Activated T-helper 2 cell treated with anti-CD3 and anti-CD28 coated beads, Interferon-gamma antibody, Interleukin-2, Interleukin-4, amounts not matched to agents 10 μg/mL and 5 μg/mL and 100 μg/mL, durations not matched to agents 14 hours and 24 hours and 36 hours (primary cell): ENCODE measurements at regions not wholly inside any gene's neighbourhood (a gene's known extent, or its start where the extent isn't known, plus 50 kb on each side); places are given as distances from the start of the nearest gene placed in this dataset.

Experiments used
- DNase-seq: peaks from one replicate; pipeline ENCODE4 v3.0.0; 2021; ENCODE audit warnings: low spot score
- H3K27ac Mint-ChIP-seq: one replicate; pipeline ENCODE4 v1.8.0; 2021; ENCODE audit warnings: mixed read lengths
- H3K27me3 Mint-ChIP-seq: one replicate; pipeline ENCODE4 v1.8.0; 2021; ENCODE audit warnings: low read depth, mixed read lengths
- H3K36me3 Mint-ChIP-seq: one replicate; pipeline ENCODE4 v1.8.0; 2021; ENCODE audit warnings: low read depth, mixed read lengths
- H3K4me1 Mint-ChIP-seq: one replicate; pipeline ENCODE4 v1.8.0; 2021; ENCODE audit warnings: low read depth, mixed read lengths
- H3K4me3 Mint-ChIP-seq: one replicate; pipeline ENCODE4 v1.8.0; 2021; ENCODE audit warnings: low read depth, mild to moderate bottlenecking, moderate library complexity, mixed read lengths
- H3K9me3 Mint-ChIP-seq: one replicate; pipeline ENCODE4 v1.8.0; 2021; ENCODE audit warnings: mixed read lengths
- intact Hi-C: fragments of 100-400 bp; cut with micrococcal nuclease; formaldehyde crosslinking; loops from one replicate; pipeline ENCODE4 v1.15.1; 2023

- H3K27ac Mint-ChIP-seq = no peak overlapping the region
- no peaks in the 10 kb centered on the region for H3K9me3 Mint-ChIP-seq
- no peaks in the 10 kb centered on the region for H3K27me3 Mint-ChIP-seq
- H3K4me3 Mint-ChIP-seq = no peak overlapping the region
- H3K4me1 Mint-ChIP-seq = no peaks in the 10 kb centered on the region
- DNase-seq = no peak
- intact Hi-C loops = no loop called here
- H3K36me3 Mint-ChIP-seq = no peaks in the 10 kb centered on the region
Measured at GRCh38 chr22:27193215-27193614, 535.8 kb downstream of the MIAT start.

DNA sequence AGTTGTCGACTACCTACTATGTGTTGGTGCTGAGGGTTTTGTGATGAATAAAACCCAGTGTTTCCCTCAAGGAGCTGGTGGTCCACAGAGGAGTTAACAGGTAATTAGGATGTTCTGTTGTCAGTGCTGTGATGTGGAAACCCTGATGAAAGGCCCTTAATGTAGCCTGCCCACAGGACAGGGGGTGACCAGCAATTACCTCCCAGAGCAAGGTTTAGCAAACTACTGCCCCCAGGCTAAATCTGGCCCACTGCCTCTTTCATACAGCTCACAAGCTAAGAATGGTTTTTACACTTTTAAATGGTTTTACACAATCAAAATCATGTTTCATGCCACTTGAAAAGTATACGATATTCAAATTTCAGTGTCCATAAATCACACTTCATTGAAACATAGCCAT lies 536.2 kb downstream of the MIAT start:
- Mint-ChIP-seq H3K4me3 (no peak overlapping the region), H3K27me3 (no peaks in the 10 kb centered on the region), H3K9me3 (no peaks in the 10 kb centered on the region), H3K4me1 (no peaks in the 10 kb centered on the region), H3K36me3 (no peaks in the 10 kb centered on the region), H3K27ac (no peak overlapping the region)
- no peak for DNase-seq
- intact Hi-C loops = no loop called here

DNA sequence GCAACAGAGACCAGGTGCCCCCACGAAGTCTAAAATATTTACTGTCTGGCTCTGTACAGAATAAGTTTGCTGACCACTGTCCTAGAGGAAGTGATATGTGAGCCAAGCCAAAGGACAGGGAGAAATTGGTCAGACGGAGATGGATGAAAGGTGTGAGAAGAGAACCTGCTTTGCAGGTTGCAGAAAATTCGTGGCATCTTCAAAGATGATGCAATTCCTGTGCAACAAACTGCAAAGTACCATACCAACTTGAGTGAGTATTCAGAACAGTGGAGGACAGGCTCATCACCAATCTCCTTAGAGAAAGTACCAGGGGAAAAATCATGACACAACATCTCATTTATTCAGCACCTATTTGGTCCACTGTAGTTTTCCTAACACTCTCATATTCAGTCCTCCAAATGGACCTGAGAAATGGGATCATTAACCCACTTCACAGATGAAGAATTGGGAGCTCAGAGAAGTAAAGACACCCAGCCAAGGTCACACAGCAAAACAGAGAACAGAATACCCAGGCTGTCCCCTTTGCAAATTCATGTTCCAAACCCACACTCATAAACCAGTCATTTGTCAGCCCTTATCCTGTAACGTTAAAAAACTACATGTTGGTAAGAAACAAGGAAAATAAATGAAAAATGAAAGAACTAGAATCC lies 536.8 kb downstream of the MIAT start:
- no peak for DNase-seq
- Mint-ChIP-seq H3K9me3 (no peaks in the 10 kb centered on the region), H3K4me3 (no peak overlapping the region), H3K4me1 (no peaks in the 10 kb centered on the region), H3K27ac (no peak overlapping the region), H3K27me3 (no peaks in the 10 kb centered on the region), H3K36me3 (no peaks in the 10 kb centered on the region)
- intact Hi-C loops = no loop called here

GRCh38 chr22:27195094-27195493 lies 537.7 kb downstream of the MIAT start:
- no peaks in the 10 kb centered on the region for H3K4me1 Mint-ChIP-seq

DNA sequence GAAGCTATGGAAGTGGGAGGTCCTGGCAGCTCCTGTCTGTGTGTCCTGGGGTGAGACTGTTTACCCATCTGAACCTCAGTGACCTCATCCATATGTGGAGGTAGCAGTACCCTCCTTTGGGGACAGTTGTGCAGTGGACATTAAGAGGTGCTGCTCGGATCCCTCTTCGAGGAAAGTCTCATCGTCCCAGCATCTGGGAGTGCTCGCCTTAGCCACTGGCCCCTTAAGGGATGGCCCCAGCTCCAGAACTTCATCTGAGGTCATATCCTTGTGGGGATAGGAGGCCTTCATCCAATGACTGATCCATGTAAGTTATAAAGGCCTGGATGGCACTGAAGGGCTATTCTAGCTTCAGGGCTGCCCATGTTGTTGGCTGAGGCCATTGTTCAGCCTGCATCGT lies 538.1 kb downstream of the MIAT start:
- no peaks in the 10 kb centered on the region for H3K4me1 Mint-ChIP-seq
- no peaks in the 10 kb centered on the region for H3K36me3 Mint-ChIP-seq
- H3K4me3 Mint-ChIP-seq = no peak overlapping the region
- no peaks in the 10 kb centered on the region for H3K27me3 Mint-ChIP-seq
- no peak overlapping the region for H3K27ac Mint-ChIP-seq
- no peaks in the 10 kb centered on the region for H3K9me3 Mint-ChIP-seq
- intact Hi-C loops = no loop called here
- DNase-seq = no peak

More at GRCh38 chr22:27195094-27195493, 537.7 kb downstream of the MIAT start:
- intact Hi-C loops = no loop called here
- Mint-ChIP-seq H3K36me3 (no peaks in the 10 kb centered on the region), H3K9me3 (no peaks in the 10 kb centered on the region), H3K27me3 (no peaks in the 10 kb centered on the region), H3K4me3 (no peak overlapping the region), H3K27ac (no peak overlapping the region)
- DNase-seq = no peak

DNA sequence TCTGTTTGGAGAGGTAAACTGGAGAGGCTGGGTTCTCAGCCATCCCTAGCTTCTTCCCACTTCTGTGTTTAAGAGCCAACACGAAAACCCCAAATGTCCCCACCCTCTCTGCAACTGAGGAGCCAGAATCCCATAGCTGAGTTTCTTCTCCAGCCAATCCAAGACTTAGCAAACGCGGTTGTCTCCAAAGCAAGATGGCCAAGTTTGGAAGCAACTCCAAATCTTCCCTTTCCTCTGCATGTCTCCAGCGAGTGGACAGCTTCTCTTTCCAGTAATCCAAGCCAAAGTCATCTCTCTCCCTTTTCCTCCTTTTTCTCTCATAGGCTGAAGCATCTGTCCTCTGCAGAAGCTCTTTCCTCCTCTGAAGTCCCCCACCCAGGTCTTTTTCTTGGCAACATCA lies 539.2 kb downstream of the MIAT start:
- no peak for DNase-seq
- intact Hi-C loops = no loop called here
- Mint-ChIP-seq H3K9me3 (no peaks in the 10 kb centered on the region), H3K36me3 (no peaks in the 10 kb centered on the region), H3K27ac (no peak overlapping the region), H3K4me3 (no peak overlapping the region), H3K4me1 (no peaks in the 10 kb centered on the region), H3K27me3 (no peaks in the 10 kb centered on the region)

GRCh38 chr22:27197052-27197451 lies 539.7 kb downstream of the MIAT start:
- intact Hi-C loops = no loop called here
- no peaks in the 10 kb centered on the region for H3K27me3 Mint-ChIP-seq
- no peaks in the 10 kb centered on the region for H3K9me3 Mint-ChIP-seq
- no peak overlapping the region for H3K27ac Mint-ChIP-seq
- no peaks in the 10 kb centered on the region for H3K36me3 Mint-ChIP-seq
- DNase-seq = no peak
- H3K4me3 Mint-ChIP-seq = no peak overlapping the region
- H3K4me1 Mint-ChIP-seq = no peaks in the 10 kb centered on the region

GRCh38 chr22:27197618-27198017 lies 540.2 kb downstream of the MIAT start:
- intact Hi-C loops = no loop called here
- Mint-ChIP-seq H3K4me1 (no peaks in the 10 kb centered on the region), H3K27ac (no peak overlapping the region), H3K27me3 (no peaks in the 10 kb centered on the region), H3K36me3 (no peaks in the 10 kb centered on the region), H3K4me3 (no peak overlapping the region), H3K9me3 (no peaks in the 10 kb centered on the region)
- no peak for DNase-seq

DNA sequence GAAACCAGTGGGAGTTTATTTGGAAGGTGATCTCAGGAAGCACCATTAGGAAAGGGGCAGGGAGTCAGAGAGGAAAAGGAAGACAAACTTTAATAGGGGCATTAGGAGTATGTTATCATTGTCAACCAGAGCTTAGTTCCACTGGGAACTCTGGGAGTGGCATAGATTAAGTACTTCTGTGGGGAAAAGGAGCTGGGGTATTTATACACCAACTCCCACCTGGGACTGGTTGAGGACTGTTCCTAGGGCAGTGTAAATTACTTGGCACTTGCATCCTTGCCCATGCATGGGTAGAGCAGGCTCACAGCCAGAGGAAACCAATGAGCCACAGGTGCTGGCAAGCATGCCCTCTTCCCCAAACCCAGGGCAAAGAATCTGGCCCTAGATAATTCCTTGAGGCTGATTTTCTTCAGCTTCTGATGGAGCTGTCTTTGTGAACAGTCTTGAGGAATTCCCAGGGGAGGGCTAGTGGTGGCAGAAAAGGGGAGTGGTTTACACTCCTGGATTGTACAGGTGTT lies 541.2 kb downstream of the MIAT start:
- H3K4me3 Mint-ChIP-seq = no peak overlapping the region
- H3K27ac Mint-ChIP-seq = no peak overlapping the region
- no peaks in the 10 kb centered on the region for H3K27me3 Mint-ChIP-seq
- H3K9me3 Mint-ChIP-seq = no peaks in the 10 kb centered on the region
- H3K36me3 Mint-ChIP-seq = no peaks in the 10 kb centered on the region
- intact Hi-C loops = no loop called here
- no peak for DNase-seq
- H3K4me1 Mint-ChIP-seq = no peaks in the 10 kb centered on the region

DNA sequence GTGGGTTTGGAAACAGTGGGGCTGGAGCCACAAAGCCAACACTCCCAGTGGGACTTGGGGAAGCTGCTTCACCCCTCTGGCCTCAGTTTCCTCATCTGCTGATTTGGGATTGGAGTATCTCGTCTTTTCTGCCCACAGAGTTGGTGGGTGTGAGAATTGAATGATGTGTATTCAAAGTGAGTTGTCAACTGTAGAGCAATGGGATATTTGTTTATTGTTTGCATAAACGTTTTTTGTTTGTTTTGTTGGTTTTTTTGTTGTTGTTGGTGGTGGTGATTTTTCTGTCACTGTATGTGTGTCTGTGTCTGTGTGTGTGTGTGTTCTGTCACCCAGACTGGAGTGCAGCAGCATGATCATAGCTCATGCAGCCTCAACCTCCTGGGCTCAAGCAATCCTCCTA lies 542.0 kb downstream of the MIAT start:
- H3K4me3 Mint-ChIP-seq = no peak overlapping the region
- H3K27me3 Mint-ChIP-seq = no peaks in the 10 kb centered on the region
- intact Hi-C loops = no loop called here
- H3K4me1 Mint-ChIP-seq = no peaks in the 10 kb centered on the region
- H3K36me3 Mint-ChIP-seq = no peaks in the 10 kb centered on the region
- no peak for DNase-seq
- no peak overlapping the region for H3K27ac Mint-ChIP-seq
- no peaks in the 10 kb centered on the region for H3K9me3 Mint-ChIP-seq

DNA sequence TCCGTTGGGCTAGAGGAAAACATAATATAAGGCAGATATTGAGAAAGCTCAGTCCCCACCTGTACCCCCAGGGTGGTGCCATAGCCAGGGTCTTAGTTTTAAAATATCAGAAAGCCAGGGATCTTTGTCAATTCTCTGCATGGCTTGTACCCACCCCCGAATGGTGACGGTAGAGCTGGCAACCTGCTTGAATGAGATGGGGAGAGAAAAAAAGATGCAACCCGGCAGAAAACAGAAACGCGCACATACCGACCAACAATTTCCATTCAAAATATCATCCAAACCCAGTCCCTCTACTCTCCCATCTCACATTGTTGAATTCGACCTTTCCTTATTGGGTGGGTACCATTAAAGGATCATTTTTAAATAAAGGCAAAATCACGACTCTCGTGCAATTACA lies 543.9 kb downstream of the MIAT start:
- Mint-ChIP-seq H3K27me3 (no peaks in the 10 kb centered on the region), H3K36me3 (no peaks in the 10 kb centered on the region), H3K4me3 (no peak overlapping the region), H3K9me3 (no peaks in the 10 kb centered on the region), H3K4me1 (no peaks in the 10 kb centered on the region), H3K27ac (no peak overlapping the region)
- intact Hi-C loops = no loop called here
- DNase-seq = no peak

DNA sequence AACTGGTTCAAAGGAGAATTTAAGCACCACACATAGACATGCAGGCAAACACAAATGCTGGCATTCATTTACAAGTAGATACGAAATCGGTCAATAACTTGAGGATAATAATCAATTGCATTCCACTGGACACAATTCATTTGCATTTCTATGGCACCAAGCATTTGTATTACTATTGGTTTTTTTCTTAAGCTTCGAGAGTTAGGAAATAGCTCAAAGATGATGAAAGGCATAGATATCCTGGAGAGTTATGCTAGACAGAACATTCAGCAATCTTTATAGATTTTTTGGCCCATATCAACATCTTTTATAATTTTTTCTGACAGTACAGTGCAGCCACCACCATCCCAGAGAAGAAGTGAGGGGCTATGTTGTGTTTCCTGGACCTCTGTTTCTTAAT lies 544.4 kb downstream of the MIAT start:
- no peaks in the 10 kb centered on the region for H3K4me1 Mint-ChIP-seq
- no peak for DNase-seq
- H3K27ac Mint-ChIP-seq = no peak overlapping the region
- no peaks in the 10 kb centered on the region for H3K27me3 Mint-ChIP-seq
- intact Hi-C loops = no loop called here
- no peak overlapping the region for H3K4me3 Mint-ChIP-seq
- H3K36me3 Mint-ChIP-seq = no peaks in the 10 kb centered on the region
- H3K9me3 Mint-ChIP-seq = no peaks in the 10 kb centered on the region

GRCh38 chr22:27203276-27203660 lies 545.9 kb downstream of the MIAT start:
- no peaks in the 10 kb centered on the region for H3K9me3 Mint-ChIP-seq
- no peaks in the 10 kb centered on the region for H3K36me3 Mint-ChIP-seq
- no peak for DNase-seq
- intact Hi-C loops = no loop called here
- no peak overlapping the region for H3K4me3 Mint-ChIP-seq
- no peaks in the 10 kb centered on the region for H3K27me3 Mint-ChIP-seq
- H3K27ac Mint-ChIP-seq = no peak overlapping the region
- no peaks in the 10 kb centered on the region for H3K4me1 Mint-ChIP-seq

GRCh38 chr22:27204280-27204679 lies 546.9 kb downstream of the MIAT start:
- H3K9me3 Mint-ChIP-seq = no peaks in the 10 kb centered on the region
- no peak overlapping the region for H3K27ac Mint-ChIP-seq
- no peaks in the 10 kb centered on the region for H3K36me3 Mint-ChIP-seq
- DNase-seq = no peak
- no peaks in the 10 kb centered on the region for H3K4me1 Mint-ChIP-seq
- intact Hi-C loops = no loop called here
- H3K4me3 Mint-ChIP-seq = no peak overlapping the region
- no peaks in the 10 kb centered on the region for H3K27me3 Mint-ChIP-seq
